GM19468 (cell line): ENCODE measurements at regions not wholly inside any gene's neighbourhood (a gene's known extent, or its start where the extent isn't known, plus 50 kb on each side); places are given as distances from the start of the nearest gene placed in this dataset.
"Not testable (repeated sequence)": the region's sequence is repeated elsewhere in the genome, so short reads cannot be mapped to it uniquely, and the experiment has no call there.

Source experiments
- ATAC-seq: cut with Tn5 transposase; IDR thresholded peaks from one replicate; pipeline ENCODE4 v1.9.1; 2021; ENCODE audit warnings: mild to moderate bottlenecking, moderate library complexity, moderate number of reproducible peaks; ENCODE audit not compliant: unreplicated experiment; ENCODE audit errors: extremely low read depth

DNA sequence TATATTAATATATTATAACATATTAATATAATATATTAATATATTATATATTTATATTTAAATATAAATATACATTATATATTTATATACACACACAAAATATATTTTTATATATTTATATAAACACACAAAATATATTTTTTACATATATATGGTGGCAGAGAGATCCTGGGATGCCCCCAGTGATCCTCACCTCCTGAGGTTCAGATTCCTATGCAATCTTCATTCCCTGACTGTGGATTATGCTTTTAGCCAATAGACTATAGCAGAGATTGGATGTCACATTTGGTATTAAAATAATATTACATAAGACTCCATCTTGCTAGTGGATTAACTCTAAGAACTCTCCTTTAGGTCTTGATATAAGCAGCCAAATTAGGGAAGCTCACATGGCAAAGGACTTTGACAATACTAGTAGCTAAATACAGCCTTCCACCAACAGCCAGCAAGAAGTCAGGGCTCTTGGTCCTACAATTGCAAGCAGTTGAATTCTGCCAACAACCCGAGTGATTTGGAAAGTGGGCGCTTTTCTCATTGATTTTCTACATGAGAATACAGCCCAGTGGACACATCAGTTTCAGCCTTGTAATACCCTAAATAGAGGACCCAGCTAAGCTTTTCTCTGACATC is 681.0 kb downstream of the C6orf118 start:
- no peak for ATAC-seq

DNA sequence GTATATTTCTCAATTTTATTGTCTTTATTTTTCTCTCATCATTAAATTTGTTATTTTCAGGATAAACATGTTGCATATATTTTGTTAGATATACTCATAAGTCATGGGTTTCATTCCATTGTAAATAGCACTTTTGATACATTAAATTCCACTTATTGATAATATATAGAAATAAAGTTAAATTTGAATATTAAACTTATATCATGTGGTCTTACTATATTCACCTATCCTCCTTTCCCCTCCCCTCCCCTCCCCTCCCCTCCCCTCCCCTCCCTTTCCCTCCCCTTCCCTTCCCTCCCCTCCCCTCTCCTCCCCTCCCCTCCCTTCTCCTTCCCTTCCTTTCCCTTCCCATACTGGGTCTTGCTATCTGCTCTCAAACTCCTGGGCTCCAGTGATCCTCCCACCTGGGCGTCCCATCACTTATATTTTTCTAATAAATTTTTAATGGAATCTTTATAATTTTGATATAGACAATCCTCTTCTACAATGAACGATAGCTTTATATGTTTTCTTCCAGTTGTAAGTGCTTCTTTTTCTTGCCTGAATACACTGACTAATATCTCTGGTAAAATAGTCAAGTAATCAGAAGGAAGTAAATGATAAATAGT is 692.4 kb downstream of the C6orf118 start:
- no peak for ATAC-seq

DNA sequence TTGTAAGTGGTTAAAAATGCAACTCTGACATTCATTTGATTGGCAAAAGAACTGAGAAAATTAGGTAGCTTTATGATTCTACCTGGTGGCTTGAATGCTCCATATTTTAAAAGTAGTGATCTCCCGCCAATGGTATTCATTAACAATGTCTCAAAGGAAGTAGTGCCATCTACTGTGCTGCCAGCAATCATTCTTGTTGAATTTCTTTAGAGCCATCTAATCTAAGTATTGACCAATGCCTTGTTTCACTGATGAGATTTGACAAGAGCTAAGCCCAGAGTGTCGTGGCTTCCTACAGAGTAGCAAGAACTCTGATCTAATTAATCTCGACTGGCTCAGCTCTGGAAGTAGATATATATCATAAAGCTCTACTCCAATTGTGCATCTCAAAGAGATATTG is 696.7 kb downstream of the C6orf118 start:
- ATAC-seq, result no peak

DNA sequence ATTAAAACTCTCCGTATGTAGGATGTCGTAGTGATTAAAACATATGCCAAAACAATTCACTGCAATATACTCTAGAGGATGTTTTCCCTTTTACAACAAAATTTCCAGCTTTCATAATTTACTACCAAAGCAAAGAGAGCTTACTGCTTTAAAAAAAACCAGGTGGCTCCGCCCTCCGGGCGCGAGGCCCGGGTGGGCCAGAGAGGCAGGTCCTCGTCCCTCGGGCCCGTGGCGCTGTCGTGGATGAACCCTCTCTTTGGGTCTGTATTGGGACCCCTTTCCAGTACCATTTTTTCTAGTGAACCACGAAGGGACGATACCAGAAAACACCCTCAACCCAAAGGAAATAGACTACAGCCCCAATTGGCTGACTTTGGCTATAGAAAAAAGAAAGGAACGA is 698.5 kb downstream of the C6orf118 start:
- ATAC-seq, result not testable (repeated sequence)

DNA sequence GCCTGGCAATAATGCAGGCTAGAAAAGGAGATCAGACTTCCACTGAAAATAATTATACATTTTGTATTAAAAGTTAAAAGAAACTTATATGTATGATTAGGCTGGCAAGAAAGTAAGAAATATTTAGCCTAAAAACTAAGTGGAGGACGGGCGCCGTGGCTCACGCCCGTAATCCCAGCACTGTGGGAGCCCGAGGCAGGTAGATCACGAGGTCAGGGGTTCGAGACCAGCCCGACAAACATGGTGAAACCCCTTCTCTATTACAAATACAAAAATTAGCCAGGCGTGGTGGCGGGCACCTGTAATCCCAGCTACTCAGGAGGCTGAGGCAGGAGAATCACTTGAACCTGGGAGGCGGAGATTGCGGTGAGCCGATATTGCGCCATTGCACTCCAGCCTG is 707.0 kb downstream of the C6orf118 start:
- not testable (repeated sequence) for ATAC-seq

DNA sequence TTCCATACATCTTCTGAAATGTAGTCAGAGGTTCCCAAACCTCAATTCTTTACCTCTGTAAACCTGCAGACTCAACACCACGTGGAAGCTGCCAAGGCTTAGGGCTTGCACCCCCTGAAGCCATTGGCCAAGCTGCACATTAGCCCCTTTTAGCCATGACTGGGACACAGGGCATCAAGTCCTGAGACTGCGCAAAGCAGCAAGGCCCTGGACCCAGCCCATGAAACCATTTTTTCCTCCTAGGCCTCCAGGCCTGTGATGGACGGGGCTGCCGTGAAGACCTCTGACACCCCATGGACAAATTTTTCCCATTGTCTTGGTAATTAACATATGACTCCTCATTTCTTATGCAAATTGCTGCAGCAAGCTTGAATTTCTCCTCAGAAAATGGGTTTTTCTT is 727.8 kb downstream of the C6orf118 start:
- no peak for ATAC-seq

DNA sequence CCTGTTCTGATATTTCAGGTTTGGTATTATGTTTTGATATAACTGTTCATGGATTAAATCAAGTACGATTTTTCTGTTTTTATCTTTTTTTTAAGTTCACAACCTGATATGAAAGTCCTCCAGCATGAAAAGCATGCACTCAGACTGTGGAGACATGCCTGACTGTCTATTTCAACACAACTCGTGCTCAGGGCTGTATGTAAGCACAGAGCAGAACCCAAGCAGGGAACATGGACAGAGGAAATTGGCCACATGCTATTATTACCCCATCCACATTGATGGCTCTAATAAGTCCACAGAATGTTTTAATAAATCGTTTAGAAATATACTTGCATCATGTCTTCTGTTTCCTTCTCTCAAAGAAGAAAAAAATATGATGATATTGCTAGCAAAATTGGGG is 730.4 kb downstream of the C6orf118 start:
- ATAC-seq, result no peak

DNA sequence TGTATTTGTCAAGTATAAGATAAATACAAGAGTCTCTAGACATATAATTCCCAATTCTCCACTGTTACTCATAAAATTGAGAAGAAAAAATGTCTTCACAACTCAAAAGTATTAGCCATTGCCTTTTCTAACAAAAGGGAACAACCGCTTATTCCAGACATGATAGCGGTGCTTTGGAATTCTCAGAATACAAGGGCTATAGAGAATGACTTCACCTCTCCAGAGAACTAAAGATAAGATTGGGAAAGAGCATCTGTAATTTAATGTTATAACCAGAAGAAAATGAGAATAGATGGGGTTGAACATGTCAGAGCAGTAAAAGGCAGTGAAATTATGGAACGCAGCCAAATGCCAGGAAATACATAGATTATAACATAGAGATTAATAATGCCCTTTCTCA is 730.8 kb downstream of the C6orf118 start:
- ATAC-seq, result no peak

DNA sequence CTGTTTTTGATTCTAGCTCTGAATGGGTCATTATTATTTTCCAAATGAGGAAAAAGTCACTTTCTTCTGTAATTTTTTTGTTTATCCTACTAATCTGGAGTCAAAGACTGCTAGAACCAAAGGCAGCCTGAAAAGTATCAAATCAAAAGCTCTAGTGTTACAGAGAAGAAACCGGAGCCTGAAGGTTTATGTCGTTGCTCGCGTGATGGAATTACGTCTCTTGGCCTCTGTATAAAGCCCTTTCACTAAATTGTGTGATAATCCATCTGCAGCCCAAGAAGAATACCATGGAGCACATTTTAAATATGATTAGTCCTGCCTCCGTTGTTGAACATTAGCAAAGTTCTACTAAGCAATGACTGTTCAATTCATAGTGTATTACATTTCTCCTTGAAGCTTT is 738.6 kb downstream of the C6orf118 start:
- no peak for ATAC-seq

DNA sequence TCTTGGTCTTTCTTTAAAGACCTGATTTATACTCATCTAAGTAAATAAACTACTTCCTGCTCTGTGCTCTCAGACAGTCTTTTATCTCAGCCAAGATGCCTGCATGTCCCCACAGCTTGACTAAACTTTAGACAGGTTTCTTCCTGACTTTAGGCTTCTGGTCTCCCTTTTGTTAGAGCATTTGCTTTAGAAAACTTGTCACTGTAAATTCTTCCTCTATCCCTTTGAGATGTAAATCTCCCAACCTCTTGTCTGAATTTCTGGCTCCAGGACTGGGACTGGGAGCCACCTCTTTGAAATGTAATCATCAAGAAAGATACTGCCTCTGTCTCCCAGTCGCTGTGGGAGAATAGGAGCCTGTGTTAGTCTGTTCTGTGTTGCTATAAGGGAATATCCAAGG is 739.9 kb downstream of the C6orf118 start:
- no peak for ATAC-seq

DNA sequence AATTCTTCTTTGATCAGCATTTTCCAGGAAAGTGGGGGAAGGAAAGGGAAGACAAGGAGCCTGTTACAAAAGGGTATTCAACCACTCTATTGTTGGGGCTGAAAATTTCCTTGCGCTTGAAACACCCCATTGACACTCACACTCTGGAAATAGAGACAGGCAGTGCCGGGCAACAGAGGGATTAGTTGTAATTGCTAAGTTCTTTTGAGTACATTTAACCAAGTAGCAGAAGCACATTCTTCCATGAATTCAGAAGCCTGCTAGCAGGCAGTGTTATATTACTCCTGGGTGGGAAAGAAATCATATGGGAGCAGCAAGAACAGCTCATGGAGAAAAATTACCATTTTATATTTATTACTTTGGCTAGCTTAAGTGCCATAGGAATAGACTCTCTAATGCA is 745.5 kb downstream of the C6orf118 start:
- ATAC-seq, result no peak

DNA sequence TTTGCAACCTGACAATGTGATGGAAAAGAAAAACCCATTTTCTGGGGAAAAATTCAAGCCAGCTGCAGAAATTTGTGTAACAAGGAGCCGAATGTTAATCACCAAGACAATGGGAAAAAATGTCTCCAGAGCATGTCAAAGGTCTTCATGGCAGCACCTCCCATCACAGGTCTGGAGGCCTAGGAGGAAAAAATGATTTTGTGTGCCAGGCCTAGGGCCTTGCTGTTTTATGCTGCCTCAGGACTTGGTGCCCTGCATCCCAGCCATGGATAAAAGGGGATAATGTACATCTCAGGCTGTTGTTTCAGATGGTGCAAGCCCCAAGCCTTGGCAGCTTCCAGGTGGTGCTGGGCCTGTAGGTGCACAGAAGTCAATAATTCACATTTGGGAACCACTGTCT is 747.7 kb downstream of the C6orf118 start:
- no peak for ATAC-seq

DNA sequence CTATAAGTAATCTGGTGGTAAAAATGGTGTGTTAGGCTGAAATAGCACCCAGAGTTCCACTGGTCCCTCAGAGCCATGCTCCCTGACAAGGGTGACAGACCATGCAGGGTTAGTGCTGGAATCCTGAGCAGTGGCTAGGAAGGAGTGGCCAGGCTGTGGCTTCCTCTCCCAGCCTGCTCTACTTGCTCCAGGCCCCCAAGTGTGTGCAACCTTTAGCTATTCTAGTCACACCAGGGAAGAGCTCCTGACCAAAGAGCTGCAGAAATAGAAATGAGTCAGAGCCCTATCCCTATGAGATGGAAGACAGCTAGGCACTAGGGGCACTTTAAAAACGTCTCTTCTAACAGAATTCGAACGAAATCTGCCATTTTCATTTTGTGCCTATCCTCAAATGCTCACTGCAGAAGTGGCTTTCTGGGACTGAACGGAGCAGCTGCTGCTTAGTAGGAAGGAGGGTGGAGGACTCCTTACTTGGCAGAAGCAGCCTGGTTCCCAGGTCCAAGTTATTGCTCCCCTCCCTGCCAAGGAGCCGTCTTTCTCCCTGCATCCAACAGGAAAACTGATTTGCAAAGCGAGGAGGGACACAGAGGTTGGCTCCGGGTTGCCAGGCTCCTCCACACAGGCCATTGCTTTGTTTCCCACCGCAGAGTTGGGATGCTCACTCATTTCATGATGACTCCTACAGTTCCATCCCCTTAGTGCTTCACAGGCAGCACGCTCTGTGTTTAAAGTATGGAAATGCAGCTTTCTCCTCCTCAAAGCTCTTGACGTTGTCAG is 754.5 kb downstream of the C6orf118 start:
- no peak for ATAC-seq

DNA sequence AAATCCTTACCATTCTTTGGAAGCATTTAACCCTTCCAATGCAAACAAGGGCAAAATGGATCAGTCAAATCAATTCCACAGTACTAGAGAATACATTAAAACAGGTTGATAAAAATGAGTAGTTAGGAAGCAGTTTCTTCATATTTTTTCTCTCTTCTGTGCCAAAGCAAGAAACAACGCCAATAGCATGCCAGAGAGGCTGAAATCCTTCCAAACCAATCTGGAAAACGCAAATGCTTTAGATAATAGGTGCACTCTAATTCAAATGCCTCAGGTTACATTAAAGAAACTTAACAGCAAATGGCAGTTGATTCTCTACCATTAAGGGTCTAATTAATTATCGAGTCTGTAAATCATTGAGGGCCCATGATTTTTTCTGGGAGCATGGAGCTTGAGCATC is 755.2 kb downstream of the C6orf118 start:
- no peak for ATAC-seq

DNA sequence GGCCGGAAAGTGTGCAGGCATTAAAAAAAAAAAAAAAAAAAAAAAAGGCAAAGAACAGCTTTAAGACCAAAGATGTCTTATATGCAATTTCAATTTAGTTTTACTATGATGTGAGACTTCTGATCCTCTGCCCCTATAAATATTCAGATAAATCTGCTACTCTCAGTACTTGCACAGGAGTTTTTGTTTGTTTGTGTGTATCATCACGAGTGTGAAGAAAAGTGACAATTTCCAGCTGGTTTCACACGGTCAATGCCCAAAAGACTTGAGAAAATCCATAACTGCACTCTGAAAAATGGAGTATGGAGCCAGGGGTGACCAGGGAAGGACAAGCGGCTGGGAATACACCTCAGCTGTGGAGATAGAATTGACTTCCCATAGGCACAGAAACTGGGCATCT is 757.7 kb downstream of the C6orf118 start:
- no peak for ATAC-seq

DNA sequence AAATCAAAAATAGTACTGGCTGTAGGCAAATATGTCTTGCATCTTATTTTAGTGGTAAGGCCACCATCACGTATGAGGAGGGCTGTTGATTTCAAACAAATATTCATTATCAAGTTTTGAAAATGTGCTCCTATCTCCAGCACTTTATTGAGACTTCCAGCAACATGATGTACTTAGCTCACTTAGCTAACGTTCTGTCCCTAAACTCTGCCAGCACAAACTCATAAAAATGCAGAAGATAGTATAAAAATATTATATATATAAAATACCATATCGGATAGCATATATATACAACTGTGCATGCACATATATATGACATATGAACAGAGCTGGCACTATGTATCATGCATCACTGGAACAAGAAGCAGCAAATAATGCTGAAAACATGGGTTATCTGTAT is 762.3 kb downstream of the C6orf118 start:
- ATAC-seq, result no peak

DNA sequence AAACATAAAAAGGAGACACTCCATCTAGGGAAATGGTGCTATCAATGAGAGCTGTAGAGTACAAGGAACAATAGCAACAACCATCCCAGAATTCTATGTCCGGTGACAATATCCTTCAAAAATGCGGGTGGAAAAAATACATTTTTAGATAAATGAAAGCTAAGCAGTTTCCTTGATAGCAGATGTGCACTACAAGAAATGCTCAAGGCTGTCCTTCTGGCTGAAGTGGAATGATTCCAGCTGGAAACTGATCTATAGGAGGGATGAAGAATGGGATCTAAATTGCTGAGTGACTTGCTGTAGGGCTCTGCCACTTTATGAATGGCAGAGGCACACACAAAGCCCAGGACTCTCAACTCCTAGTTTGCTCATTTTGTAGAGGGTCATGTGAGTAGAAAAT is 763.1 kb downstream of the C6orf118 start:
- ATAC-seq, result no peak

DNA sequence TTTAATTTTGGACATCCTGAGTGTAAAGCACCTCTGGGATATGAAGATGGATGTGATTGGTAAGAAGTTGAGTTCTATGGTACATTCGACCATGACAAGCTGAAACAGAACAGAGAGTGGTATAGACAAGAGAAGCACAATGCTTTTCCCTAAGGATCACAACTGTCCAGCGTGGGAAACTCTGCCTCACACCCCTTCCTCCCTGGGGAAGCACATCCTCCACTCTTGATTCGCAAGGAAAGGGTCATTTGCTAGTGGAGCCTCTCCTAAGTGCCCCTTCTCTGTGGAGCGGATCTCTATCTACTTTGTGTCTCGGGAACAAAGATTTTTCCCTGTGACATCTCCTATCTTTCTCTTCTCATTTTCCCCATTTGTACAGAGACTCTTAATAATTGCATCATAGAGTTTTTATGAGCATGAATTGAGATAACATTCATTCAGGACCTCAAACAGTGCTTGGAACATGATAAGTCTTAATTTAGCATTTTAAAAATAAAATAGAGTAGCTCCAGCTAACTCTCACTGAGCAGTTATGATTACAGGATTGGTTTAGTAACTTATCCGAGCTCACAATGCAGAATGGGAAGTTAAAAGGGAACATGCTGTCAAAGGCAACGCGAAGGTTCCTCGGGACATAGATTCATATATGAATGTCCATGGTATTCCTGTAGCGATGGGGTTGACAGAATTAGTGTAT is 775.2 kb downstream of the C6orf118 start:
- ATAC-seq, result no peak

DNA sequence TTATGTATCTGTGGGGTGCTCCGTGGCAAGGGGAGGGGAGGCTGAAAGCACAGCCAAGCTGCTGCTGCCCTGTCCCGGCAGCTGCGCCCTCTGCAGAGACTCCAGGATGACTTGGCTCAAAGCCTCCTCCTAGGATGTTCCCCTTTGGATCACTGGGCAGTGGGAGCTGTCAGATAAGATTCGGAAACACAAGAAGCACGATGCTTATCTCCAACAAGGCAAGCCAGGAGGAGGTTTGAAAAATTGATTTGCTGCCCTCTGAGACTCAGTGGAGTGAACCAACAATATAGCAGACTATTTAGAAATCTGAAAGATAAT is 776.4 kb downstream of the C6orf118 start:
- ATAC-seq, result no peak

DNA sequence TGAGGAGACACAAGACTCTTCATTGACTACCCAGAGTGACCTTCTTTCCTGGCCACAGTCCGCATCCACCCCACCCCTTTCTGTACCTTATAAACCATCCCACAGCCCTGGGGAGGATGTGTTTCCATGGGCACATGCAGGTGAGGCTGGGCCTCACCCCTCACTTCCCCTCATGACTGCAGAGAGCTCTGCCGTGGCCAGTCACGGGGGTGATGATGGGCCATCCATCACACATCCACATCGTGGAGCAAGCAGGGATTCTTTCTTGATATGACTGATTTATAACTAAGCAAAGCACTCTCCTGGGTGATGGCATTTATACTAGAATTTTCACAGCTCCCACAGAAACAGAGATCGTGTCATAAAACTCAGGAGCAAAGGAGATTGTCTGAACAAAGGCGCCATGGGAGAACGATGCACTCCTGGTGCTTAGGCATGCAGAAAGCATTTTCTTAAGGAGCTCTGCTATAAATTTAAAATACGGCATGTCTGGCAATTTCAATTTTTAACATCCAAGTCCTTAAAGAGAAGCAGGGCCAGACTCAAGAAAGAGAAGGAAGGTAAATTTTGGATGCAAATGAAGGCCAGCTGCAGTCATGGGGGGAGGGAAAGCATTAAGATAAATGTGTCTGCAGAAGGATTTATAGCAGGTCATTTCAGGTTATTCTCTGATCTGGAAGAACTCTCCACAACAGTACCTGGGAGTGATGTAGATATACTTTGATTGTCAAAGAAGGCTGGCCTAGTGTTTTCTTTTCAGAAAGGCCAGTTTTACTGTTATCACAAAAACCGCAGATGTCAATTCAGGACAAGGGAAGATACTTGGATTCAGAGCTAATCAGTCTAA is 777.0 kb downstream of the C6orf118 start:
- ATAC-seq, result no peak
